ENCODE measurements at regions not wholly inside any gene's neighbourhood (a gene's known extent, or its start where the extent isn't known, plus 50 kb on each side); places are given as distances from the start of the nearest gene placed in this dataset.

DNA sequence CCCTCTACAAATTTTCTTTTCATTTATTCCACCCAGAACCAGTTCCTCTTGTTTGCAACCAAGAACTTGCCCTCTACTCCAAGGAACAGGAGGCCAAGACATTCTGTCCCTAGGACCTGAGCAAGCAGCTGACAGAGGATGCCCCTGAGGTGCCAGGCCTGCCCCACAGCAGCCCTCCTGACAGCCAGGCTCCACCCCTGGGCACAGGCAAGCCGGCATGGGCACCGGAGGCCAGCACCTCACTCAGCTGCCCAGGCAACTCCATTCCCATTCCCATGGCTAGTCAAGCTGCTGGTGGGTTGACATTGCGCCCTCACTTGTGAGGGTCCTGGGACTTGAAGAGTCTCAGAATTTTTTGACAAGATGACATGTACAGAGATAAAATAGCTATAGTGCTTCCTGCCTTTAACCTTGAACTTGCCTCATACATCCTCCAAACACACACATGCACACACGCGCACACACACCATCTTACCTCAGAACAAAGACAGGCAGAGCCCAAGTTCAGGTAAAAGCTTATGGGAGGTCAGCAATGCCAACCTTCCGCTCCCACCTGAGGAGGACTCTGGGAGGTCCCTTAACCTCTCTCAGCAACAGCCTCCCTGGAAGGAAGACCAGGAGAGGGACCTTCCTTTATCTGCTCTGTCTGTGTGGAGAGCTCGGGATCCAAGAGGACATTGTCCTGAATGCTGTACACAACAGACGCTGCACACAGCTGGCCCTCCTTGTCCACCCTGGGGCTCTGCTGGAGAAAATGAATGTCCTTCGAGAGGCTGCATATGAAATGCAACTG lies 620.9 kb upstream of the CADM1 start:
- DNase-seq (ENCODE audit: low spot score, unreplicated experiment): no peak
- no peak overlapping the region for H3K27ac Mint-ChIP-seq
- no peaks in the 10 kb centered on the region for H3K9me3 Mint-ChIP-seq (ENCODE audit: low read depth)
- H3K4me1 Mint-ChIP-seq (ENCODE audit: low read depth): no peaks in the 10 kb centered on the region
- no peaks in the 10 kb centered on the region for H3K36me3 Mint-ChIP-seq (ENCODE audit: insufficient read depth)
- peaks cover 18% of the 10 kb centered on the region for H3K27me3 Mint-ChIP-seq
- no peak for TF ChIP-seq CTCF (IDR thresholded peaks at IDR 0.05; ENCODE audit: unreplicated experiment)
- no peak overlapping the region for H3K4me3 Mint-ChIP-seq (ENCODE audit: low read depth)

DNA sequence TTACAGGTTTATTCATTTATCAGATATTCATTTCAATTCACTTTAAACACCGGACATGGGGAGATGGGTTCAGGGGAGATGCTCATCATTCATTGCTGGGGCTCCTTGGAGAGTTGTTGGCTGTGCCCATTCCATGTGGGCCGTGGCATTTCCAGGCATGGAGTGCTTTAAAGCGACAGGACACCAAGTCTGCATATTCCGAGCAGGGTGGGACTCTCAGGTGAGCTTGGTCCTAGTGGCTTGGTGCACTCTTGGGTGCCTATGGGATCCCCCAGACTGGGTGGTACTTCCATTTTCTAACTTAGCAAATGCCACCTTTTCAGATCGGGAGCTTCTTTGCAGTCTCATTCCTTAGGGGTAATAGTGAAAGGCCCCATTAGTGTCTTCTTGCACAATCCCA lies 619.5 kb upstream of the CADM1 start:
- DNase-seq (ENCODE audit: low spot score, unreplicated experiment): no peak
- Mint-ChIP-seq H3K36me3 (ENCODE audit: insufficient read depth) (no peaks in the 10 kb centered on the region), H3K4me1 (ENCODE audit: low read depth) (no peaks in the 10 kb centered on the region), H3K4me3 (ENCODE audit: low read depth) (no peak overlapping the region), H3K27ac (no peak overlapping the region), H3K9me3 (ENCODE audit: low read depth) (no peaks in the 10 kb centered on the region), H3K27me3 (peaks cover 18% of the 10 kb centered on the region)
- TF ChIP-seq CTCF (IDR thresholded peaks at IDR 0.05; ENCODE audit: unreplicated experiment): no peak

DNA sequence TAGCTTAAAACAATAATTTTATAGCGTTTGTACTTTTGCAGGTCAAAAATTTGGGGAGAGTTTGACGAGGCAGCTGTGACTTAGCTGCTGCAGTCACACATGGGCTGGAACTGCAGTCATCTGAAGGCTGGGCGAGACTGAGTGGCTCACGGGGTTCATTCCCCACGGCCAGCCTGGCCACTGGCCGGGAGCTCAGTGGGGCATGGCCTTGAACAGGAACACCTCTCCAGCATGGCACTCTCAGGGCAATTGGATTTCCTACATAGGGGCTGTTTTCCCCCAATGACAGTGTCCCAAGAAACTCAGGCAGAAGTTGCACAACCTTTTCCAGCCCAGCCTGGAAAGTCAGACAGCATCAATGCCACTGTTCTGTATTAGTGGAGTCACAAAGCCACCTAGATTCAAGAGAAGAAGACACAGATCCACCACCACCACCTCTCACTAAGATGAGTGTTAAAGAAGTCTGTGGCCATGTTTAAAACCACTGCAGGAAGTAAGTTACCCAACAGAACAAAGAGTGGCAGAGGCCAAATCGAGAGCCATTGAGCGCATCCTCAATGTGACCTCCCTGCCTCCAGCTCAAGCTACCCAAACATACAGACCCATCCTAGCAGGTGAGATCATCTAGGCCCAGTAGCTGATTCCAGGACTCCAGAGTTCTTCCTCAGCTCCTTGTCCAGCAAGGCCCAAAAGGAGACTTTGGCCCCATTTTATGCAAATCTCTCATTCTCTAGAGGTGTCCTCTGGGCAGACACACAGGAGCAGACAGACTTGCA lies 618.7 kb upstream of the CADM1 start:
- TF ChIP-seq CTCF (IDR thresholded peaks at IDR 0.05; ENCODE audit: unreplicated experiment): no peak
- DNase-seq (ENCODE audit: low spot score, unreplicated experiment): no peak
- H3K27ac Mint-ChIP-seq: no peak overlapping the region

GRCh38 chr11:116119158-116119557 lies 614.9 kb upstream of the CADM1 start:
- no peak for TF ChIP-seq CTCF (IDR thresholded peaks at IDR 0.05; ENCODE audit: unreplicated experiment)
- DNase-seq (ENCODE audit: low spot score, unreplicated experiment): no peak
- Mint-ChIP-seq H3K27ac (no peak overlapping the region), H3K36me3 (ENCODE audit: insufficient read depth) (no peaks in the 10 kb centered on the region), H3K27me3 (peaks cover under 1% of the 10 kb centered on the region), H3K4me1 (ENCODE audit: low read depth) (no peaks in the 10 kb centered on the region), H3K9me3 (ENCODE audit: low read depth) (no peaks in the 10 kb centered on the region), H3K4me3 (ENCODE audit: low read depth) (no peak overlapping the region)

More for the DNA sequence above, 618.7 kb upstream of the CADM1 start:
- H3K4me1 Mint-ChIP-seq (ENCODE audit: low read depth): no peaks in the 10 kb centered on the region
- H3K9me3 Mint-ChIP-seq (ENCODE audit: low read depth): no peaks in the 10 kb centered on the region
- no peak overlapping the region for H3K4me3 Mint-ChIP-seq (ENCODE audit: low read depth)
- peaks cover 11% of the 10 kb centered on the region for H3K27me3 Mint-ChIP-seq
- H3K36me3 Mint-ChIP-seq (ENCODE audit: insufficient read depth): no peaks in the 10 kb centered on the region

DNA sequence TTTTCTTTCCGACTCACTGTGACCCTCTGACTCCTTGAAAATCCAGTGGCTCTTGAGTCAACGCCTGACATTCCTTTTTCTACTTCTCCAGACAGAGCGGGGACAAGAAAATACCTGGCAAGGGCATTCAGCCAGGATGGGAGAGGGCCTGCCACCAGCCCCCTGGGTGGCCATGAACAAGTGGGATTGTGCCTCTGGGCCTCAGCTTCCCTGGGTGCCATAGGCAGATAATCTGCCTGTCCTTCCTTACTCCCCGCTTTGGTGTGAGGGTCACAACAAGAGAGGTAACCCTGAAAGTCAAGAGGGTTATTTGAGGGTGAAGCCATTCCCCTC lies 613.9 kb upstream of the CADM1 start:
- Mint-ChIP-seq H3K9me3 (ENCODE audit: low read depth) (no peaks in the 10 kb centered on the region), H3K27me3 (no peaks in the 10 kb centered on the region), H3K27ac (no peak overlapping the region), H3K4me3 (ENCODE audit: low read depth) (no peak overlapping the region), H3K36me3 (ENCODE audit: insufficient read depth) (no peaks in the 10 kb centered on the region), H3K4me1 (ENCODE audit: low read depth) (no peaks in the 10 kb centered on the region)
- TF ChIP-seq CTCF (IDR thresholded peaks at IDR 0.05; ENCODE audit: unreplicated experiment): no peak
- DNase-seq (ENCODE audit: low spot score, unreplicated experiment): no peak

Data from progenitor cell of endocrine pancreas (in vitro differentiated cells).